ENCODE measurements at regions not wholly inside any gene's neighbourhood (a gene's known extent, or its start where the extent isn't known, plus 50 kb on each side); places are given as distances from the start of the nearest gene placed in this dataset.

GRCh38 chr9:16172796-16173195 lies 620.0 kb downstream of the CCDC171 start:
- TF ChIP-seq CTCF (IDR thresholded peaks at IDR 0.05; ENCODE audit: poor library complexity) = no peak
- TF ChIP-seq EZH2 (IDR thresholded peaks at IDR 0.05; ENCODE audit: borderline replicate concordance) = no peak
